HG03045 (cell line): ENCODE measurements at regions not wholly inside any gene's neighbourhood (a gene's known extent, or its start where the extent isn't known, plus 50 kb on each side); places are given as distances from the start of the nearest gene placed in this dataset.

Experiments used
- ATAC-seq: cut with Tn5 transposase; IDR thresholded peaks from one replicate; pipeline ENCODE4 v1.9.1; 2021; ENCODE audit warnings: mild to moderate bottlenecking, moderate library complexity; ENCODE audit not compliant: unreplicated experiment

DNA sequence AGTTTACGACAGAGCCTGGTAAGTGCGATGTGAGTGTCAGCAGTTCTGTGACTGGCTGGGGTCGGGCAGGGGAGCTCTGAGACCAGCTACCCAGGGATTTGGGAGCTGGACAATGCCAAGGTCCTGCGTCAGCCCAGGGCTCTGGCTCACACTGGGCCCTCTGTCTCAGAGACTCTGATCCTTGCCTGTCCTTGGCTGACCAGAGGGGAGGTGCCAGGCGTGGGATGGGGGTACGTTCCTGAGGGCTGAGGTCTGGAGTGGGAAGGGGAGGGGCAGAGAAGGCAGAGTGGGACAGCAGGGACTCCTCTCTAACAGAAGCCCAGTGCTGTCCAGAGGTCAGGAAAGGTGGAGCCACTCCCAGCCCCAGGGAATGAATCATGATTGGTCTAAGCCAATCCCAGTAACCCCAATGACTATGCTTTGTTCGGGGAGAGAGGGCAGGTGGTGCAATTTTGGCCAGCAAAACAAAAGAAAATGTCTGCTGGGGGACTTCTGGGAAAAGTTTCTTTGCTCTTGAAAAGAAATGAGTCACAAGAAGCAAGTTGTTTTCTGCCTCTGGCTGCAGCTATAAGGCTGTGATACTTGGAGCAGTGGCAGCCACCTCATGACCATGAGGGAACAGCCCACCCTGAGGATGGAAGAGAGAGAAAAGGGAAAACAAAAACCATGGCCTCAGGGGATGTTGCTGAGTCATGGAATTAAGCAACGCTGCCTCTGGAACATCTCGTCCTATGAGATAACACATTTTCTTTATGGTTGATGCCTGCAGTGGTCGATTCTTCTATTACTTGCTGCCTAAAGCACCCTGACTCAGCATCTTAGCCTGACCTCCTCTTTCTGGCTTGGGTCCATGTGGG is 108.3 kb downstream of the CHST1 start:
- ATAC-seq: no peak

DNA sequence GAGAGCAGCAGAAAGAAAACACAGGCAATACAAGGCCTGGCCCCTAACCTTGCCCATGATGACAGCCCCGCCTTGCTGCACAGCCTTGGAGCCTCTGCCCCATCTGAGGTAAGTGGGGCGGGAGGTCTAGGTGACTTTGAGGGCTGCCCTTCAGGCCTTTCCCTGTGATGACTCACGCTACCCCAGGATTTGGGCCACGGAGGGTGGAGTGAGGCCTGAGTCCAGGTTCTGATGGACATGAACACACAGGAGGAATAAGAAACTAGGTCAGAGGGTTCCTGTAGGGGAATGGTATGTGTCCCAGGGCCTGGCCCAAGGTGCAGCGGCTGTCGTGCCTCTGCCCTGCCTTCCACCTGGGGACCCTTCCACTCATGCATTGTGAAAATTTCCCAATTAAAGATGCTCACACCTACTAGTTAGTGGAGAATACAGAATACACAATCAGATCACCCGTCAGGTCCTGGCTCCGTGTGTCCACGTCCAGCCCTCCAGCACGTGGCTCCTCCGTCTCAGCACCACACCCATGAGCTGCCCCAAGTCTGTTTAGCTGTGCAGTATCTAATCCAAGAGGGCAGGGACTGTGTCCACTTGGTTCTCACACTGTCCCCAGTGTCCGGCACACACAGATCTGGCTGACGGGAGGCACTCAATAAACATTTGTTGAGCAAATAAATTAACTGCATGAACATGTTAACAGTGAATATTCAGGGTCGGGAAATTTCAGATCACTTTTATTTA is 111.0 kb downstream of the CHST1 start:
- ATAC-seq: no peak

DNA sequence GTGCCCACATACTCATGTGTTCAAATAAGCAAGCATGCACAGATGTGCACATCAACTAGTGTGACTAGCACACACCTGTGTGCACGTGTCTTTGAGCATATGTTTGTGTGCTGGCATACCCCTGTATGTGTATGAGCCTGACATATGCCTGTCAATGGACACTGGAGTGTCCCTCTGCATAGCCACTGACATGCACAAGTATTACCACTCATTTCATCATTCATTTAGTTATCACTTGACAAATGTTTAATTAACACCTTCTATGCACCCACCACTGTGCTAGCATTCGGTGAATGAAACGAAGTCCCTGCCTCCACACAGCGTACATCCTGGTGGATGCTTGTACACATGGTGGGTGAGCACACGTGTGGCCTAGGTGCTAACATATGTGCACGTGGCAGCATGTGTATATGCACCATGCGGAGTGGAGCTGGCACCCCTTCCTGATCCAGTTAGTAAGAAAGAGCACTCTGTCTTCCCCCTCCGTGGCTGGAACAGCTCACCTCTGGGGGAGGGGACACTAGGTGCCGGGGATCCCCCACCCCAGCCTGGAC is 112.0 kb downstream of the CHST1 start:
- no peak for ATAC-seq

DNA sequence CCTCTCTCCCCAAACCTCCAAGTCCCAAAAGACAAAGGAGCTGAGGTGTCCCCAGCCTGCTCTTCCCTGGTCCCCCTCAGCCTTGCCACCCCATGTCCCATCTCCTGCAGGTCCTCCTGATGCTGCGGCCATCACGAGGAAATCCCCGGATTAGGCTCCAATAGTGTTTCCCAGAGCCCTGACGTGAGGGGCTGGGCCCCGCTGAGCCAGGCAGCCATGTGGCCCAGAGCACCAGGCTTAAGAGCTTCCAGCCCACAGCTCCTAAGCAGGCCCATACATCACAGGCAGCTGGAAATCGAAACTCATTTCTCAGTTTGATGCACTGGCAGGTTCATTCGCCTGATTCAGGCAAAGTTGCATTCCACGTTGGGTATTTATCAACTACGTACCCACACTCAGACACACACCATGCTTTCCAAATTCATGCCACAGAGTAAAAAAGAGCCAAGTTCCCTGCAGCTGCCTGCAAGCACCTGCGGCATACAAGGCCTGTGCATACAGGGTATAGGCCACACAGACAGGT is 114.2 kb downstream of the CHST1 start:
- no peak for ATAC-seq

DNA sequence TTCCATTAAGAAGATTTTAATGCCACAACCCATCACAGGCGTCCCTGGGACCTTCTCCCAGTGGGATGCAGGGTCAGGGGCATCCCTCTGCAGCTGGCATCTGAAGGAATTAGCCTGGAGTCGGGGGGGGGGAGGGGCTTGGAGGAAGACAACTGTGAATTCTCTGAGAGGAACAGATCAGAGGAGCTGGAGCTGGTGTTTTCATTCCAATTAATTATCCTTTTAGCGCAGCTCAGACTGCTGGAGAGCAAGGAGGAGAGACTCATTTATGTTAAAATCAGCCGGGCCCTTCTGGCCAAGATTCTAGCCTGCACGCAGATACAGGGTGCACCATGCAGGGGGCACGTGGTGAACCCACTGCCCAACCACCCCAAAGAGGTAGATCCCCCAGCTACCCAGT is 116.2 kb downstream of the CHST1 start:
- ATAC-seq: no peak

DNA sequence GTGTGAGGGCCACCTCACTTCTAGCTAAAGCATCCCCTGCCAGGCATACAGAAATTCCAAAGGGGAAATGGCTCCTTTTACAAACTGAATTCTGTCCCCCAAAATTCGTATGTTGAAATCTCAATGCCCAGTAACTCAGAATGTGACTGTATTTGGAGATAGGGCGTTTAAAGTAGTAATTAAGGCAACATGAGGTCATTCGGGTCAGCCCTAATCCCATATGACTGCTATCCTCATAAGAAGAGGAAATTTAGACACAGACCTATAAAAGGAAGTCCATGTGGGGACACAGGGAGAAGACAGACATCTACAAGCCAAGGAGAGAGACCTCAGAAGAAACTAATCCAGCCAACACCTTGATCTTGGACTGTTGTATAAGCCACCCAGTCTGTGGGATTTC is 119.1 kb downstream of the CHST1 start:
- ATAC-seq: no peak

DNA sequence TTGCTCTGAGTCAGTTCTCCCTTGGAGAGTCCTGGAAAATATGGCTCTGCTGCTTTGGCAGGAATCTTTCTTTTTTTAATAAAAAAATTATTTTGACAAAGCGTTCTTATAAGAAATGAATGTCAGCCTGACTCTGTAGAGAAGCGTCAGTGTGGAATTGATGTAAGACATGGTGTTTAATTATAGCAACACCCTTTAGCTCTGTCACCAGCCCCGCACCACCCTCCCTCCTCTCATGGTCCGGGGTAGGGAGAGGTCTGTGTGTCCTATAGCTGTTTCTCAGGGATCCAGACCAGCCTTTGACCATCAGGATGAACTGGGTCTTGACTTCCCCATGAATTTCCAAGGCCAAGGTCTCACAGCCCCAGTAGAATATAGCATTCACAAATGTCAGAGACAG is 120.6 kb downstream of the CHST1 start:
- ATAC-seq: no peak

DNA sequence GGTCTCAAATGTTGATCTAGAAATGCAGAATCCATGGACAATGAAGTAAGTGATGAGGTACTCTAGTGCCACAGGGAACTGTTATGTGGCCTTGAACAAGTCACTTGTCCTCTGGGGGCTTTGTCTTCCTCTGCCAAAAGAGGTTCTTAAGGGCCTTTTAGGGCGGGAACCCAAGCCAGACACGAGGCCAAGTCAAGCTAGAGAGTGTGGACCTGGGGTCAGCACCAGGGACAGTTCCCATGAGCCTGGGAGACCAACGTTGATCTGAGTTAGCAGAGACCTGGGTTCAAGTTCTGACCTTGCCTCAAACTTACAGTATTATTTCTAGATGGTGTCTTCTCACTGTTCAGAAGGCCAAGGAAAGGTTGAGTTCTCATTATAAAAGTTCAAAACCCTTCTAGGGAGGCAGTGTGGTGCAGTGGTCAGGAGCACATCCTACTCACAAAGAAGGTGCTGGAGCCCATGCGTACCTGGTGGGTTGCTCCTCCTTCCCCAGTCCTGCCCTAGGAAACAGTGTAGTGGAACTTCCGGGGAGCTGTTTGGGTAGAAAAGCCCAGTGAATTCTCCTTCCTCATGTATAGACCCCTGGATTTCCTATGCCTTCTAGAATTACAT is 121.5 kb downstream of the CHST1 start:
- no peak for ATAC-seq

DNA sequence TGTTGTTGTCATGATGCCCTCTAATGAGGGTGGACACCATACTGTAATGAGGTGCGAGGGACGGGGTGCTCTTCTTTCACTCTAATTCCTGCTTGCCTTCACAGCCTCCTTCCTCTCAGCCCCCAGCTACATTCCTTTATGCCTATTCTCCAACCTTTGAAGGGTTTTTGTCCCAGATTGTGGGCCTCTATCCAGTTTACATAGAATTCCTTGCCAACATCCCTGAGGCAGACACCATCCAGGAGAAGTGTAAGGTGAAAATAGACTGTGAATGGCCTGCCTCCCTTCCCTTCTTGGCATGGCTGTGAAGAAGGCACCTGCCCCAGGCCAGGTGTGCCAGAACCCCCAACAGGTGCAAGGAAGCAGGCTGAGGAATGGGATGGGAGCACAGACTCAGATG is 122.3 kb downstream of the CHST1 start:
- ATAC-seq: no peak

DNA sequence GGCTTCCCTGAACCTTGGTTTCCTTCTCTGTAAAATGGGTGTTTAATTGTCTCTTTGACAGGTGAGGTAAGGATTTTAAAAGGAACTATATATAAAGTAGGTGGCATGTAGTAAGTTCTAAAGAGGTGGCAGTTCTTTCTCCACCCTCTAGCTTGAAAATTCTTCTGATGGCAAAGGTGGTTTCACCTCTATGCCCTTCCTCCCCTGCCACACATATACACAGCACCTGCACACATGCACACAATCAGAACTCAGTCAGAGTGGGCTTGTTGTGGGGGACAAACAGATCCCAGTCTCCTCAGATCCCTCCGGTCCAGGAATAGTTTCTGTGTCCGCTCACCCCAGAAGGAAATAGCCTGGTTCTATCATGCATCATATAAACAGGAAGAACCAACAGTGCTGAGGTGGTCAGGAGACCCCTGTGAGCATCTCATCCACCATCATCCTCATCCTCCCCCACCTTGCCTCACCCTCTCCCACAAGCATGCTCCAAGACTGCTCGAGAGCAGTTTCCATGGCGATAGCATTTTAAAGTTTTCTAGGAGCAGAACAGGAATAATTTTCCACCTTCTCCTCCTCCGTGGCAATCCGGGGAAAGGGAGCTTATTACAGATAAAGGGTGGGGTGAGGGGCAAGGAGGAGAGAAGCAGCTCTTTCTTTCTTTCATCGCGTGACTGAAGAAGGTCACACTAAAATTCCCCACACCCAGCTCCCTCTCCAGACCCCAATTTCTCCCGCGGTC is 123.6 kb downstream of the CHST1 start:
- ATAC-seq: no peak

DNA sequence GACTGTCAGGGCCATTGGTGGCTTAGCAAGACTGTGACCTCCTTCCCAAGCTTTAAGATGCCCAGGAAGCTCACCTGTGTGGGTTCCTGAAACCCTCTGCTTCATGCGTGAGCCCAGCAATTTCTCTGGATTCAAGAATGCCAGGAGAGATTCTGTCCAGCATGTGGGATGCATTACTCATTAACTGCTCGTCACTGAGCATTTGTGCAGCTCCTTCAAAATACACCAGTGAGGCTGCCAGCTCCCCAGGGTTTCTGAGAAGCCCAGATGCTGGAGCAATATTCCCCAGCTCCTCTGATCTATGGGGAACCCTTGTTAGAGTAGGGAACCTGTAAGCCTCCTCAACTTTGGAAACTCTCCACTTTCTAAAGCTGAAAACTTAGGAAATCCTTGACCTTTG is 126.5 kb downstream of the CHST1 start:
- ATAC-seq: no peak

DNA sequence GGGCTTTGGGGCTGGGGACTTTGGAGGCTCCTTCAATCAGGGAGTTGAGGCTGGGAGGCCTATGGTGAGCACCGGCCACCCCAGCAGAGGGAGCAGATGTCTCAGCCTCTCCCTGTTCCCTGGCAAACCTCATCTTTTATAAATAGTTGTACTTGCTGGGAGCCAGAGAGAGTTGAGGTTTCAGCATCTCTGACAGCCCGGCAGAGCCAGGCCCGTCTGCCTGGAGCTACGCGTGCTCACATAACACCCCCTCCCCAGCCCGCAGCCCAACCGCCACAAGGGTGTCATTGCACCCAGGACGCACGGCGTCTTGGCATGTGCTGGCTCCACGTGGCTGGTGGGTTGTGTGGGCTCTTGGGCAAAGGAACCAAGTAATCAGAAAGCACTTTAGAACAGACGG is 127.1 kb downstream of the CHST1 start:
- no peak for ATAC-seq

DNA sequence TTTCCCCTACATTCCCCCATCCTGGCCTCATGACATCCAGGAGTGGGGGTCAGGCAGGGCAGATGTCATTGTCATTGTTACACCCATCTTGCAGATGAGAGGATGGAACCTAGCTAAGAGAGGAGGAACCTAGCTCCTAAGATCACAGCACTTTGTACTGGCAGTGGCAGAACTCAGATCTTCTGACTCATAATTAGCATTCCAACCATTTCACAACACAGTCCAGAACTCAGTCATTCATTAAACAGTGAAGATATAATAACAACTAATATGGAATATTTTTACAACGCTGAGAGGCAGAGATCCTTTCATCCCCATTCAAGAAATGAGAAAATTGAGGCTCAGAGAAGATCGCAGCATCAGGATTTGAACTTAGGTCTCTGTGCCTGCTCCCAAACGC is 127.8 kb downstream of the CHST1 start:
- ATAC-seq: no peak

DNA sequence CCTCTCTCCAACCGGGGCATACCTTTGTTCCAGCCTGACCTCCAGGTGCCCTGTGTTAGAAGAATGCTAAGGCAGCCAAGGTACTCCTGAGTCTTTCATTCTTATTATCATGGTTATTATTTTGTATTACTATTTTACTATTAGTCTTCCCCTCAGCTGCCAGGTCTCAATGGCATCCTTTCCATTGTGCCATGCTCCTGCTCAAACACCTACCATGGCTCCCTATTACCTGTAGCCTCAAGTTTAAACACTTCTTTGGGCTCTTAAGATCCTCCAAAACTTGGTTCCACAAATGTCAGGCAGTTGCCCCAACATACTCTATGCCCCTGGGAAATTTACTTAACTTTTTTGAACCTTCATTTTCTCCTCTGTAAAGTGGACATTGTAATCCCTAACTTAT is 130.4 kb downstream of the CHST1 start:
- ATAC-seq: no peak

DNA sequence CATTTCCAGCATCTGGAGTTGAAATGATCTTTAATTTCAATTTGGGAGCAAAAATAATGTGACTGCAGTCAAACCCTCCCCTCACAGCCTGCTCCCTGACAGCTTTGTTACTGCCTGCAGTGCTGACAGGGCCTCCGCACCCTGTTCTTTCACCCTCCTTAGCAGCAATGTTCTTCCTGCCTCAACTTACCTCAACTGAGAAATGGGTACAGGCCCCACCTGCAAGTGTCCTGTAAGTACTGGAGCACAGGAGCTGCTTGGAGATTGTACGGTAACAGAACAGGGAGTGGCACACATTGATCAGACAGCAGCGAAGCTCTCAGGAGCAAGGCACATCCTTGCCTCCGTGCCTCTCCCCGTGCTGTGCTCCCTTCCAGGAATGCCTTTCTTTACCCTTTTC is 131.3 kb downstream of the CHST1 start:
- ATAC-seq: no peak

DNA sequence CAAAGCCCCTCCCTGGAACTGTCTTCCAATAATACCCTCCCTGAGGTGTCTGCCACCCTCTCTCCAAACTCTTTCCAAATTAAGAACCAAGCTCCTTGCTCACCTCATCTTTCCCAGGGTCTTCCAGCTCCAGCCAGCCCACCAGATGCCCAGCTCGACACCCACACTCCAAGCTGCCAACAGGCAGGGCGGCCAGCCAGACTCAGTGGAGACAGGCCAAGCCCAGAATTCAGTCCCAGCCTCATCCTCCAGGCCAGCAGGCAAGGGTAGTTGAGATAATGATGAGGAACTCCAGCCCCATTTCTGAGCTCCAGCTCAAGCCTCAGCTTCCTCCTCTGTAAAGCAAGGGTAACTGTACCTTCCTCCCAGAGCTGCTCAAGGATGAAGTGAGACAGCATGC is 132.9 kb downstream of the CHST1 start:
- no peak for ATAC-seq

DNA sequence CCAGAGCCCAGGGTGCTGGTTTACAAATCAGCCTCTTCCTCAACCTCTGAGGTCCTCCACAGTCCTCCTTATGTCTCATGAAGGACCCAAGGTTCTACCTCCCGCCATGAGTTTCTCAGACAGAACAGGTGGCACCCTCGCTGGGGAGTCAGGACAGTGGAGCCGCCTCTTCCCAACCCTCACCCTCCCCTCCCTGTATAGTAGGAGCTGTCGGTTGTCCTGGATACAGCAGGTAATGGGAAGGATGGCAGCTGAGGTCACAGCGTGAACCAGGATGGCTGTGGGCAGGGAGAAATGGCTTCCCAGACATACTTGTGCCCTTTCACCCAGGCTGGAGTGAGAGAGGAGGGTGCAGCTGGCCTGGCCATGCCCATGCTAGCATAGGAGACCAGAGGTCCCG is 134.6 kb downstream of the CHST1 start:
- no peak for ATAC-seq

DNA sequence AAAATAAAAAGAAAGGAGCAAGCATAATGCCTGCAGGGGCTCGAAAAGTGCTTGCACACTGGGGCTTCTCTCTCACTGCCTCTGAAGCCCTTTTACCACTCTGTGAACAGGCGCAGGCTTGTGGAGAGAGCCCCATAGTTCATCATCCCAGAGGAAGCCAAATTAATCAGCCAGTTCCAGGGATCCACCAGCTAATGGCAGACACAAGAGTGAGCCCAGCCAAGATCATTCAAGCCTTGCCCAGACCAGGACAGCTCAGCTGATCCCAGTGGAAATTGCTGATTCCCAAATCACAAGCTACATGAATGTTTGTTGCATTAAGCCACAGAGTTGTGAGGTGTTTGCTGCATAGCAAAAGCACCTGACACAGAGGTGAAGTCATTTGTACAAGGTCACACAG is 135.3 kb downstream of the CHST1 start:
- no peak for ATAC-seq

DNA sequence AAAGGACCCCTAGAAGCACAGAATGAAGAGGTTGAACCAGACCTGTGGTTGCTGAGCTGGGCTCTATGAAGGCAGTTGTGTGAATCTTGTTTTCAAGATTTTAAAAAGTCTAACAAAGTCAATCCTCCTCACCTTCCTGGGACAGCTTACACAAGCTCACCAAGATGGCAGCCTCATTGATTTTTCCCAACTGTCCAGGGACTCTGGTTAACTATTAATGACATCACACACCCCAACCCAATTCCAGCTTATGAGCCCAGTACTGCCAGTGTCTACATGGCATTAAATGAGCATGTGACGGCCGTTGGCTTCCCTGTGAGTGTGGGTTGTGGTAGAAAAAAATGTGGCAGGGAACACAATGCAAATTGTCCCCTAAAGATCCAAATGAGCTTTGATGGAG is 137.0 kb downstream of the CHST1 start:
- no peak for ATAC-seq

DNA sequence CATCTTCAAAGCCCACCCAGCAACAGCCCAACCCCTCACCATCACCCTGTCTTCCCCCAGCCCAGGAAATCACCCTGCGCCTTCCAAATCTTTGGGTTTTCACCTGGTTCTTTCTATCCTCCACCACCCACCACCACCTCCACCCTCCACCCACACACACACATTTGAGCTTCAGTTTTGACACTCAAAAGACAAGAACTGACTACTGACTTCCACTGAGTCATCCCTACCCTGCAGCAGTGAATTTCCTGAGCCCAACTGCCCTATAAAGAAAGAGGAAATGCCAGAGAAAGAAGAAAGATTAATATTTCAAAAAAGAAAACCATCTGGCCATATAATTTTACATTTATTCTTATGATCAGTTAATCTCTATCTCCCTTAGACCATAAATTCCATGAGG is 137.5 kb downstream of the CHST1 start:
- ATAC-seq: no peak

DNA sequence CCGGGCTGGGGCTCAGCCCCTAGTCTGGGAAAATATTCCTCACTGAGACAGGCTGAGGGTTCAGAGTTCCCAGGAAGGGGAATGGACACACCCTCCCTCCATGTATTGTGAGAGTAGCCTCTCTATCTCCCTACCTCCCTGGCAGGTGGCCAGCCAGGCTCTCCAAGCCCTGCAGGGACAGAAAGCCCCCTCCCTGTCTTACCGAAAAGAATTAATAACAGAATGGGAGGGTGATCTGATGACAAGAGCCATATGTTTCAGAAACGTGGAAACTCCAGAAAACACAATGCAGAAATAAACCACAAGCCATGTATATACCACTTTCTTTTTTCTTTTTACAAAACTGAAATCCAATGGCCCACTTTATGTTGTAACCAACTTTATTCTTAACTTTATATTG is 140.0 kb downstream of the CHST1 start:
- no peak for ATAC-seq
